ENCODE measurements at regions not wholly inside any gene's neighbourhood (a gene's known extent, or its start where the extent isn't known, plus 50 kb on each side); places are given as distances from the start of the nearest gene placed in this dataset.

GRCh38 chr2:120520454-120520853 is 174.5 kb downstream of the INHBB start:
- no peak for TF ChIP-seq EZH2 (IDR thresholded peaks at IDR 0.05; ENCODE audit: insufficient read depth, low read length)
- TF ChIP-seq, protein P1, sequence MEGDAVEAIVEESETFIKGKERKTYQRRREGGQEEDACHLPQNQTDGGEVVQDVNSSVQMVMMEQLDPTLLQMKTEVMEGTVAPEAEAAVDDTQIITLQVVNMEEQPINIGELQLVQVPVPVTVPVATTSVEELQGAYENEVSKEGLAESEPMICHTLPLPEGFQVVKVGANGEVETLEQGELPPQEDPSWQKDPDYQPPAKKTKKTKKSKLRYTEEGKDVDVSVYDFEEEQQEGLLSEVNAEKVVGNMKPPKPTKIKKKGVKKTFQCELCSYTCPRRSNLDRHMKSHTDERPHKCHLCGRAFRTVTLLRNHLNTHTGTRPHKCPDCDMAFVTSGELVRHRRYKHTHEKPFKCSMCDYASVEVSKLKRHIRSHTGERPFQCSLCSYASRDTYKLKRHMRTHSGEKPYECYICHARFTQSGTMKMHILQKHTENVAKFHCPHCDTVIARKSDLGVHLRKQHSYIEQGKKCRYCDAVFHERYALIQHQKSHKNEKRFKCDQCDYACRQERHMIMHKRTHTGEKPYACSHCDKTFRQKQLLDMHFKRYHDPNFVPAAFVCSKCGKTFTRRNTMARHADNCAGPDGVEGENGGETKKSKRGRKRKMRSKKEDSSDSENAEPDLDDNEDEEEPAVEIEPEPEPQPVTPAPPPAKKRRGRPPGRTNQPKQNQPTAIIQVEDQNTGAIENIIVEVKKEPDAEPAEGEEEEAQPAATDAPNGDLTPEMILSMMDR (IDR thresholded peaks at IDR 0.05; ENCODE audit: insufficient read depth, low read depth, low read length): no peak

Data from astrocyte (in vitro differentiated cells and primary cell).